HepG2 (cell line): ENCODE measurements at regions not wholly inside any gene's neighbourhood (a gene's known extent, or its start where the extent isn't known, plus 50 kb on each side); places are given as distances from the start of the nearest gene placed in this dataset.

ENCODE experiments used
- NR1H2 ChIP-seq: sonication (generic); formaldehyde crosslinking; IDR thresholded peaks from 2 replicates; pipeline ENCODE4 v1.8.1; 2022; ENCODE audit warnings: low read depth, missing genetic modification reagents, borderline replicate concordance
- ONECUT2 ChIP-seq: sonication (generic); formaldehyde crosslinking; IDR thresholded peaks from 2 replicates; pipeline ENCODE4 v1.4.0; 2020; ENCODE audit warnings: missing genetic modification reagents
- RAD21 ChIP-seq: fragments of 450-650 bp; formaldehyde crosslinking; IDR thresholded peaks from 2 replicates; pipeline ENCODE4 v1.5.0; 2020; ENCODE audit warnings: mild to moderate bottlenecking
- RXRB ChIP-seq: IDR thresholded peaks from 2 replicates; pipeline ENCODE4 v1.6.1; 2016; ENCODE audit warnings: borderline replicate concordance, missing genetic modification reagents, missing compliant biosample characterization
- TAF1 ChIP-seq: sonication (generic); formaldehyde crosslinking; IDR thresholded peaks from 2 replicates; pipeline ENCODE4 v1.4.0; 2020; ENCODE audit warnings: missing genetic modification reagents
- ZBTB1 ChIP-seq: sonication (generic); formaldehyde crosslinking; IDR thresholded peaks from 2 replicates; pipeline ENCODE4 v1.4.0; 2020; ENCODE audit warnings: missing genetic modification reagents, borderline replicate concordance
- ZFP1 ChIP-seq: IDR thresholded peaks from 2 replicates; pipeline ENCODE4 v1.6.1; 2016
- ZFY ChIP-seq: sonication (generic); formaldehyde crosslinking; IDR thresholded peaks from 2 replicates; pipeline ENCODE4 v1.4.0; 2020; ENCODE audit warnings: missing genetic modification reagents
- ZNF18 ChIP-seq: sonication (generic); formaldehyde crosslinking; IDR thresholded peaks from 2 replicates; pipeline ENCODE4 v1.8.0; 2022; ENCODE audit warnings: mild to moderate bottlenecking, missing genetic modification reagents; ENCODE audit not compliant: insufficient replicate concordance
- ZNF547 ChIP-seq: sonication (generic); formaldehyde crosslinking; IDR thresholded peaks from 2 replicates; pipeline ENCODE4 v1.5.1; 2020; ENCODE audit warnings: mild to moderate bottlenecking, missing genetic modification reagents
- TF ChIP-seq, protein P1 (sequence below): sonication (generic); formaldehyde crosslinking; IDR thresholded peaks from 2 replicates; pipeline ENCODE4 v1.4.0; 2020; ENCODE audit warnings: missing genetic modification reagents
- TF ChIP-seq, protein P2 (sequence below): sonication (generic); formaldehyde crosslinking; IDR thresholded peaks from 2 replicates; pipeline ENCODE4 v1.8.1; 2023; ENCODE audit warnings: mild to moderate bottlenecking, missing genetic modification reagents
- TF ChIP-seq, protein P3 (sequence below), 2 experiments: sonication (generic) in 1 of 2; formaldehyde crosslinking in 1 of 2; IDR thresholded peaks; 2 replicates each; pipeline versions ENCODE4 v1.4.0 to v1.6.1; 2016 to 2020; ENCODE audit warnings: borderline replicate concordance in 1 of 2, low read depth in 1 of 2, mild to moderate bottlenecking in 1 of 2, missing genetic modification reagents in 1 of 2

DNA sequence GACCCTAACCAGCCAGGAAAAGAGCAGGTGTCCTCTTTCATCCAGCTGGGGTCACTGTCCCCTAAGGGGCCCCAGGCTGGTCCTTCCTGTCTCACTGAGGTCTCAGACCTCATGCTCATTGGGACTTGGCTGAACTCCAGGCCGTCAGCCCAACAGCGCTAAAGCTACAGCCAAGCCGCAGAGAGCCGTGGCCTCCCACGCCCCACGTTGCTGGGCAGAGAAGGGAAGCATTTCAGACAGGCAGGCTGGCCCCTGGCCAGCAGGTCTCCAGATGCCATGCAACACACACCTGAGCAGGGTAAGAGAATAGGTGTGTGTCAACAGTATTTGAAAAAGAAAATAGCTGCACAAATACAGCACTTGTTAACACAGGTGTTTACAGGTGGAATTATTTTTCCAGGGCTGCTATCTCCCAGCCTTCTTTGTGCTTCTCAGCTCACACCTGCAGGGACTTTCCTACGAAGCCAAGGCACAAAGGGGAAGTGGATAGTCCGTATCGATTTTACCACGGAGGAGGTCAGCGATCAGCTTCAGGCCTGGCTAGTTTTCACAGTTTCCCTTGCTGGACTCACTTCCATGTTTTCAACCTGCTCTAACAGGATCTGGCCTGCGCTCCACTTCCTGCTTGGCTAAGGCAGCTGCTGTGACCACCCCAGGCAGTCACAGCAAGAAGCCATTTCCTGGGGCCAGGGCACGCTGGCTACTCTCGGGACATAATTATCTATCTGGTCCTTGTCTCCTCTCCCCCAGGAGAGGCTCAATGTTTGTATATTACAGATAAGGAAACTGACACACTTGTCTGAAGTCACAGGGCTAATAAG lies 156.1 kb upstream of the ID2 start (continued):
- TF ChIP-seq, protein P1, sequence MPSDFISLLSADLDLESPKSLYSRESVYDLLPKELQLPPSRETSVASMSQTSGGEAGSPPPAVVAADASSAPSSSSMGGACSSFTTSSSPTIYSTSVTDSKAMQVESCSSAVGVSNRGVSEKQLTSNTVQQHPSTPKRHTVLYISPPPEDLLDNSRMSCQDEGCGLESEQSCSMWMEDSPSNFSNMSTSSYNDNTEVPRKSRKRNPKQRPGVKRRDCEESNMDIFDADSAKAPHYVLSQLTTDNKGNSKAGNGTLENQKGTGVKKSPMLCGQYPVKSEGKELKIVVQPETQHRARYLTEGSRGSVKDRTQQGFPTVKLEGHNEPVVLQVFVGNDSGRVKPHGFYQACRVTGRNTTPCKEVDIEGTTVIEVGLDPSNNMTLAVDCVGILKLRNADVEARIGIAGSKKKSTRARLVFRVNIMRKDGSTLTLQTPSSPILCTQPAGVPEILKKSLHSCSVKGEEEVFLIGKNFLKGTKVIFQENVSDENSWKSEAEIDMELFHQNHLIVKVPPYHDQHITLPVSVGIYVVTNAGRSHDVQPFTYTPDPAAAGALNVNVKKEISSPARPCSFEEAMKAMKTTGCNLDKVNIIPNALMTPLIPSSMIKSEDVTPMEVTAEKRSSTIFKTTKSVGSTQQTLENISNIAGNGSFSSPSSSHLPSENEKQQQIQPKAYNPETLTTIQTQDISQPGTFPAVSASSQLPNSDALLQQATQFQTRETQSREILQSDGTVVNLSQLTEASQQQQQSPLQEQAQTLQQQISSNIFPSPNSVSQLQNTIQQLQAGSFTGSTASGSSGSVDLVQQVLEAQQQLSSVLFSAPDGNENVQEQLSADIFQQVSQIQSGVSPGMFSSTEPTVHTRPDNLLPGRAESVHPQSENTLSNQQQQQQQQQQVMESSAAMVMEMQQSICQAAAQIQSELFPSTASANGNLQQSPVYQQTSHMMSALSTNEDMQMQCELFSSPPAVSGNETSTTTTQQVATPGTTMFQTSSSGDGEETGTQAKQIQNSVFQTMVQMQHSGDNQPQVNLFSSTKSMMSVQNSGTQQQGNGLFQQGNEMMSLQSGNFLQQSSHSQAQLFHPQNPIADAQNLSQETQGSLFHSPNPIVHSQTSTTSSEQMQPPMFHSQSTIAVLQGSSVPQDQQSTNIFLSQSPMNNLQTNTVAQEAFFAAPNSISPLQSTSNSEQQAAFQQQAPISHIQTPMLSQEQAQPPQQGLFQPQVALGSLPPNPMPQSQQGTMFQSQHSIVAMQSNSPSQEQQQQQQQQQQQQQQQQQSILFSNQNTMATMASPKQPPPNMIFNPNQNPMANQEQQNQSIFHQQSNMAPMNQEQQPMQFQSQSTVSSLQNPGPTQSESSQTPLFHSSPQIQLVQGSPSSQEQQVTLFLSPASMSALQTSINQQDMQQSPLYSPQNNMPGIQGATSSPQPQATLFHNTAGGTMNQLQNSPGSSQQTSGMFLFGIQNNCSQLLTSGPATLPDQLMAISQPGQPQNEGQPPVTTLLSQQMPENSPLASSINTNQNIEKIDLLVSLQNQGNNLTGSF (CRISPR knock-in tag), result no peak
- peak; percentile 87 for TF ChIP-seq RXRB
- TF ChIP-seq TAF1 (CRISPR knock-in tag), result 0 out of 2 replicates have a peak, but pooled peaks have one; percentile 31
- peak; percentile 59 for TF ChIP-seq ZNF18 (CRISPR knock-in tag)
- TF ChIP-seq ZFY (CRISPR knock-in tag), result peak; percentile 58; the same call in 1 of the 2 replicates
- peak; percentile 86; the same call in 1 of the 2 replicates for TF ChIP-seq ZFP1 (CRISPR knock-in tag)
- peak; percentile 73; the same call in 1 of the 2 replicates for TF ChIP-seq ONECUT2 (CRISPR knock-in tag)
- peak; percentile 71; the same call in 1 of the 2 replicates for TF ChIP-seq ZNF547
- TF ChIP-seq, protein P2, sequence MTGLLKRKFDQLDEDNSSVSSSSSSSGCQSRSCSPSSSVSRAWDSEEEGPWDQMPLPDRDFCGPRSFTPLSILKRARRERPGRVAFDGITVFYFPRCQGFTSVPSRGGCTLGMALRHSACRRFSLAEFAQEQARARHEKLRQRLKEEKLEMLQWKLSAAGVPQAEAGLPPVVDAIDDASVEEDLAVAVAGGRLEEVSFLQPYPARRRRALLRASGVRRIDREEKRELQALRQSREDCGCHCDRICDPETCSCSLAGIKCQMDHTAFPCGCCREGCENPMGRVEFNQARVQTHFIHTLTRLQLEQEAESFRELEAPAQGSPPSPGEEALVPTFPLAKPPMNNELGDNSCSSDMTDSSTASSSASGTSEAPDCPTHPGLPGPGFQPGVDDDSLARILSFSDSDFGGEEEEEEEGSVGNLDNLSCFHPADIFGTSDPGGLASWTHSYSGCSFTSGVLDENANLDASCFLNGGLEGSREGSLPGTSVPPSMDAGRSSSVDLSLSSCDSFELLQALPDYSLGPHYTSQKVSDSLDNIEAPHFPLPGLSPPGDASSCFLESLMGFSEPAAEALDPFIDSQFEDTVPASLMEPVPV (CRISPR knock-in tag), result 0 out of 2 replicates have a peak, but pooled peaks have one; percentile 17
- TF ChIP-seq NR1H2 (CRISPR knock-in tag), result no peak
- no peak for TF ChIP-seq ZBTB1 (CRISPR knock-in tag)
- peak; percentile 99 for TF ChIP-seq RAD21
- TF ChIP-seq, protein P3, sequence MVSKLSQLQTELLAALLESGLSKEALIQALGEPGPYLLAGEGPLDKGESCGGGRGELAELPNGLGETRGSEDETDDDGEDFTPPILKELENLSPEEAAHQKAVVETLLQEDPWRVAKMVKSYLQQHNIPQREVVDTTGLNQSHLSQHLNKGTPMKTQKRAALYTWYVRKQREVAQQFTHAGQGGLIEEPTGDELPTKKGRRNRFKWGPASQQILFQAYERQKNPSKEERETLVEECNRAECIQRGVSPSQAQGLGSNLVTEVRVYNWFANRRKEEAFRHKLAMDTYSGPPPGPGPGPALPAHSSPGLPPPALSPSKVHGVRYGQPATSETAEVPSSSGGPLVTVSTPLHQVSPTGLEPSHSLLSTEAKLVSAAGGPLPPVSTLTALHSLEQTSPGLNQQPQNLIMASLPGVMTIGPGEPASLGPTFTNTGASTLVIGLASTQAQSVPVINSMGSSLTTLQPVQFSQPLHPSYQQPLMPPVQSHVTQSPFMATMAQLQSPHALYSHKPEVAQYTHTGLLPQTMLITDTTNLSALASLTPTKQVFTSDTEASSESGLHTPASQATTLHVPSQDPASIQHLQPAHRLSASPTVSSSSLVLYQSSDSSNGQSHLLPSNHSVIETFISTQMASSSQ (IDR thresholded peaks at IDR 0.05; ENCODE audit: low read depth), result no peak
- TF ChIP-seq, protein P3 (CRISPR knock-in tag; IDR thresholded peaks at IDR 0.05; ENCODE audit: borderline replicate concordance), result peak; percentile 49; the same call in 1 of the 2 replicates
